Ishikawa (cell line): ENCODE measurements at regions not wholly inside any gene's neighbourhood (a gene's known extent, or its start where the extent isn't known, plus 50 kb on each side); places are given as distances from the start of the nearest gene placed in this dataset.

Experiments used
- CEBPB ChIP-seq: IDR thresholded peaks from 2 replicates; pipeline ENCODE4 v1.6.1; 2012
- EGR1 ChIP-seq: IDR thresholded peaks from 2 replicates; pipeline ENCODE4 v1.6.1; 2012
- EP300 ChIP-seq: IDR thresholded peaks from 2 replicates; pipeline ENCODE4 v1.6.1; 2012; ENCODE audit warnings: borderline replicate concordance
- FOXM1 ChIP-seq: IDR thresholded peaks from 2 replicates; pipeline ENCODE4 v1.6.1; 2012; ENCODE audit warnings: low read depth, borderline replicate concordance
- NFIC ChIP-seq: IDR thresholded peaks from 2 replicates; pipeline ENCODE4 v1.6.1; 2012
- RAD21 ChIP-seq: IDR thresholded peaks from 2 replicates; pipeline ENCODE4 v1.6.1; 2012; ENCODE audit warnings: low read depth
- TAF1 ChIP-seq: IDR thresholded peaks from 2 replicates; pipeline ENCODE4 v1.6.1; 2012; ENCODE audit warnings: low read depth, mild to moderate bottlenecking
- TEAD4 ChIP-seq: IDR thresholded peaks from 2 replicates; pipeline ENCODE4 v1.6.1; 2012
- YY1 ChIP-seq: IDR thresholded peaks from 2 replicates; pipeline ENCODE4 v1.6.1; 2012; ENCODE audit warnings: low read depth
- TF ChIP-seq, protein P1 (sequence below): IDR thresholded peaks from 2 replicates; pipeline ENCODE4 v1.6.1; 2012
- TF ChIP-seq, protein P2 (sequence below): IDR thresholded peaks from 2 replicates; pipeline ENCODE4 v1.6.1; 2012; ENCODE audit warnings: low read depth, mild to moderate bottlenecking

DNA sequence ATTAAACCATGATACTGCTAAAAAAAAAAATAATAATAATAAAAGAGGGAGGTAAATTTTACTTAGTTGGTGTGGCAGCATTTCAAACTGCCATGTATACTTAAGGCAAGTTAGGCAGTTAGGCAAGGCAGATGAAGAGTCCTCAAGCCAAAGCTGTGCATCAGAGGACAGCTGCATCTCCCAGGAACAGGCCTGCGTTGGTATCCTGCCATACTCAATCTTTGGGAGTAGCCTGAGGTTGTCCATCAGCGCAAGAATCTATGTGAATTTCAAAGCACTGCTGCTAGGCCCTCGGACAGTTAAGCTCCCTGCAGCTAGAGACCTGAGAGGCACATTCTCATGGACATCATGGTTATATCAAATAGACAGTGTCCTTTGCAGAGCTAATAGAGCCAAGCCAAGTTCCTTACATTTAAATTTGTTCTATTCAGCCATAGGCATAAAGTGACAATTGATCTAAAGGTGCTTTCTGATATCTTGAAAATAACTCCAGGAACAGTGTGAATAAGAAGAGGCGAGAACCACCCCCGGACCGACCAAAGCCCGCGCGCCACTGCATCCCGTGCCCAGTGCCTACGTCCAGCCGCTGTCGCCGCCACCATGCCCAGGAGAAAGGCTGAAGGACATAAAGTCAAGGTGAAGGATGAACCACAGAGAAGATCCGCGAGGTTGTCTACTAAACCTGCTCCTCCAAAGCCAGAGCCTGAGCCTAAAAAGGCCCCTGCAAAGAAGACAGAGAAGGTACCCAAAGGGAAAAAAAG lies 310.6 kb downstream of the SEMA3D start:
- TF ChIP-seq, protein P1, sequence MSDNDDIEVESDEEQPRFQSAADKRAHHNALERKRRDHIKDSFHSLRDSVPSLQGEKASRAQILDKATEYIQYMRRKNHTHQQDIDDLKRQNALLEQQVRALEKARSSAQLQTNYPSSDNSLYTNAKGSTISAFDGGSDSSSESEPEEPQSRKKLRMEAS: no peak
- TF ChIP-seq RAD21: no peak
- no peak for TF ChIP-seq NFIC
- no peak for TF ChIP-seq TAF1
- TF ChIP-seq, protein P2, sequence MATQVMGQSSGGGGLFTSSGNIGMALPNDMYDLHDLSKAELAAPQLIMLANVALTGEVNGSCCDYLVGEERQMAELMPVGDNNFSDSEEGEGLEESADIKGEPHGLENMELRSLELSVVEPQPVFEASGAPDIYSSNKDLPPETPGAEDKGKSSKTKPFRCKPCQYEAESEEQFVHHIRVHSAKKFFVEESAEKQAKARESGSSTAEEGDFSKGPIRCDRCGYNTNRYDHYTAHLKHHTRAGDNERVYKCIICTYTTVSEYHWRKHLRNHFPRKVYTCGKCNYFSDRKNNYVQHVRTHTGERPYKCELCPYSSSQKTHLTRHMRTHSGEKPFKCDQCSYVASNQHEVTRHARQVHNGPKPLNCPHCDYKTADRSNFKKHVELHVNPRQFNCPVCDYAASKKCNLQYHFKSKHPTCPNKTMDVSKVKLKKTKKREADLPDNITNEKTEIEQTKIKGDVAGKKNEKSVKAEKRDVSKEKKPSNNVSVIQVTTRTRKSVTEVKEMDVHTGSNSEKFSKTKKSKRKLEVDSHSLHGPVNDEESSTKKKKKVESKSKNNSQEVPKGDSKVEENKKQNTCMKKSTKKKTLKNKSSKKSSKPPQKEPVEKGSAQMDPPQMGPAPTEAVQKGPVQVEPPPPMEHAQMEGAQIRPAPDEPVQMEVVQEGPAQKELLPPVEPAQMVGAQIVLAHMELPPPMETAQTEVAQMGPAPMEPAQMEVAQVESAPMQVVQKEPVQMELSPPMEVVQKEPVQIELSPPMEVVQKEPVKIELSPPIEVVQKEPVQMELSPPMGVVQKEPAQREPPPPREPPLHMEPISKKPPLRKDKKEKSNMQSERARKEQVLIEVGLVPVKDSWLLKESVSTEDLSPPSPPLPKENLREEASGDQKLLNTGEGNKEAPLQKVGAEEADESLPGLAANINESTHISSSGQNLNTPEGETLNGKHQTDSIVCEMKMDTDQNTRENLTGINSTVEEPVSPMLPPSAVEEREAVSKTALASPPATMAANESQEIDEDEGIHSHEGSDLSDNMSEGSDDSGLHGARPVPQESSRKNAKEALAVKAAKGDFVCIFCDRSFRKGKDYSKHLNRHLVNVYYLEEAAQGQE: no peak
- TF ChIP-seq EP300: no peak
- no peak for TF ChIP-seq CEBPB
- TF ChIP-seq YY1: no peak
- no peak for TF ChIP-seq TEAD4
- no peak for TF ChIP-seq FOXM1
- TF ChIP-seq EGR1: no peak
